Left colon (tissue), 2 donors: ENCODE measurements at regions not wholly inside any gene's neighbourhood (a gene's known extent, or its start where the extent isn't known, plus 50 kb on each side); places are given as distances from the start of the nearest gene placed in this dataset.
"Not testable (repeated sequence)": the region's sequence is repeated elsewhere in the genome, so short reads cannot be mapped to it uniquely, and the experiment has no call there.

Source experiments
- ATAC-seq: fragments of 200-7000 bp; cut with Tn5 transposase; one replicate; pipeline ENCODE4 v1.9.1; 2020; ENCODE audit warnings: mild to moderate bottlenecking, moderate library complexity
- DNase-seq, 2 donors: peaks; one replicate each; pipeline ENCODE4 v3.0.0-alpha.2; 2020
- intact Hi-C, 2 donors: fragments of 100-400 bp; cut with DNase I in 1 of 2; cut with micrococcal nuclease in 1 of 2; formaldehyde crosslinking; loops; one replicate each; pipeline versions ENCODE4 v1.11.2 to v1.14.0; 2022; cut with DNase I, micrococcal nuclease
- donor health status: DM: no; HTN: no; CAD: no.
- donor health status: DM: yes; HTN: yes; CAD: no.

GRCh38 chr6:14510038-14510437, 392.5 kb downstream of the CD83 start:
- ATAC-seq (no peak), DNase-seq (no peak)
- intact Hi-C loops, result no loop called here

GRCh38 chr6:14511061-14511586, 393.6 kb downstream of the CD83 start:
- ATAC-seq (no peak), DNase-seq (no peak)
- intact Hi-C loops, result no loop called here

GRCh38 chr6:14512246-14512645, 394.7 kb downstream of the CD83 start:
- ATAC-seq (no peak), DNase-seq (no peak)
- intact Hi-C loops, result no loop called here

- DNase-seq, result no peak
- intact Hi-C loops, result no loop called here
- no peak for ATAC-seq
Observed at GRCh38 chr6:14513496-14514393, 396.2 kb downstream of the CD83 start.

- no peak for ATAC-seq
- intact Hi-C loops, result no loop called here
- DNase-seq, result no peak
Observed at GRCh38 chr6:14516956-14517355, 399.4 kb downstream of the CD83 start.

GRCh38 chr6:14517516-14518105, 400.0 kb downstream of the CD83 start:
- ATAC-seq, result no peak
- DNase-seq, result no peak
- intact Hi-C loops, result no loop called here

GRCh38 chr6:14518515-14519217, 401.1 kb downstream of the CD83 start:
- intact Hi-C loops, result no loop called here
- ATAC-seq (no peak), DNase-seq (no peak)

- ATAC-seq (no peak), DNase-seq (no peak)
- intact Hi-C loops, result no loop called here
Observed at GRCh38 chr6:14520029-14520428, 402.5 kb downstream of the CD83 start.

- intact Hi-C loops, result no loop called here
- DNase-seq (no peak), ATAC-seq (no peak)
Observed at GRCh38 chr6:14520536-14520935, 403.0 kb downstream of the CD83 start.

- intact Hi-C loops, result no loop called here
- ATAC-seq (peak; percentile 59), DNase-seq (no peak)
Observed at GRCh38 chr6:14521141-14521540, 403.6 kb downstream of the CD83 start.

GRCh38 chr6:14521861-14522260, 404.3 kb downstream of the CD83 start:
- intact Hi-C loops, ATAC-seq, DNase-seq: not testable (repeated sequence)

- ATAC-seq, result no peak
- intact Hi-C loops, result no loop called here
- DNase-seq, result no peak
Observed at GRCh38 chr6:14524319-14524718, 406.7 kb downstream of the CD83 start.

- ATAC-seq (no peak), DNase-seq (no peak)
- intact Hi-C loops, result no loop called here
Observed at GRCh38 chr6:14530385-14530784, 412.8 kb downstream of the CD83 start.

- ATAC-seq, result no peak
- intact Hi-C loops, result no loop called here
- no peak for DNase-seq
Observed at GRCh38 chr6:14533446-14533845, 415.9 kb downstream of the CD83 start.

- ATAC-seq, result no peak
- intact Hi-C loops, result no loop called here
Observed at GRCh38 chr6:14537030-14537429, 419.5 kb downstream of the CD83 start.

GRCh38 chr6:14540276-14540675, 422.7 kb downstream of the CD83 start:
- intact Hi-C loops, result no loop called here
- ATAC-seq (no peak), DNase-seq (no peak)

More at GRCh38 chr6:14537030-14537429, 419.5 kb downstream of the CD83 start:
- no peak for DNase-seq

GRCh38 chr6:14540810-14541540, 423.4 kb downstream of the CD83 start:
- DNase-seq (no peak), ATAC-seq (no peak)
- intact Hi-C loops, result no loop called here

GRCh38 chr6:14542670-14543366, 425.2 kb downstream of the CD83 start:
- intact Hi-C loops, result no loop called here
- ATAC-seq (no peak), DNase-seq (no peak)
